Ecto neural progenitor cell (in vitro differentiated cells): ENCODE measurements at regions not wholly inside any gene's neighbourhood (a gene's known extent, or its start where the extent isn't known, plus 50 kb on each side); places are given as distances from the start of the nearest gene placed in this dataset.
"Not testable (repeated sequence)": the region's sequence is repeated elsewhere in the genome, so short reads cannot be mapped to it uniquely, and the experiment has no call there.

Experiments
- DNase-seq: peaks from one replicate; pipeline ENCODE4 v3.0.0-alpha.2; 2018; ENCODE audit warnings: low spot score

DNA sequence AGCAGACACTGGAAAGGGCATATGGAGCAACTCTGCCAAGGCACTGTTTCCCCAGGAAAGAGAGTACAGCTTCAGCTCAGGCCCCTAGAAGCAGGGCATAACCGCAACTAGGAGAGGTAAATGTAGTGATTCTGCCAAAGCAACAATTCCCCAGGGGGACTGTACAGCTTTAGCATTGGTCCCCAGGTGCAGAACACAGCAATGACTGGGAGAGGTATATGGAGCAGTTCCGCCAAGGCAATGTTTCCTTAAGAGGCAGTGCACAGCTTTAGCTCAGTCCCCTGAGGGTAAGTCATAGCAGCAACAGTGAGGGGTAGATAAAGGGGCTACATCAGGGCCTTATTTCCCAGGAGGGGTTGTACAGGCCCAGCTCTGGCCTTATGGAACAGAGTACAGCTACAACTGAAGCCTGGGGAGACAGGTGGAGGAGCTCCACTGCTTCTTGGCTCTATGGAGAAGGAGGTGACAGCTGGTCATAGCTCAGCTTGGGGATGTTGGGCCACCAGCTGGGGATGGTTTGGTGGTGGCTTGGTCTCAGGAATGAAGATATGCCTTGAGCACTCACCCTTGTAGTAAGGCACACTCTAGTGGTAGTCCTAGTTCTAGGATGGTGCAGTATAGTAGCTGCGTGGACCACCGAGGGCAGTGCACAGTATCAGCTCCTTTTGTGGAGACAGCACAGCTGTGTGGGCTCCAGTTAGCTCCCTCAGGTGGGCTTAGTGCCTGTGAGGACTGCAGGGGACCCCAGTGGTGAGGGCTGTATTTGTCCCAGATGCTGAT lies 582.7 kb downstream of the PTPRC start:
- DNase-seq: no peak

DNA sequence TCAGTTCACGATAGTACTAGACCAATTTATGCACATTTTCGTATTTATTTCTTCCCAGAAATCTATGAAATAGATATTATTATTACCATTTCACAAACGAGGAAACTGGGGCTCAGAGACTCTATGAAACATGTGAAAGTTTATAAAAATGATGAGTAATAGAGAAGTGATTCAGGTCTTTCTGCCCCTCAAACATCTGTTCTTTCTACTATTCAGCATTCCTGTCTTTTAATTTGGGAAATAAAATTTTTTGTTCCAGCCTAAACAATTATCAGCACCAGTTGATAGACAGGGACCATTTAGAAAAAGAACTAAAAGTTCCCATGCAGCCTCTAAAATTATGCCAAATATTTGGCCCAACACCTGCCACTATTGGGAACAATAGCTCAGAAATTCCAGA lies 585.1 kb downstream of the PTPRC start:
- no peak for DNase-seq

DNA sequence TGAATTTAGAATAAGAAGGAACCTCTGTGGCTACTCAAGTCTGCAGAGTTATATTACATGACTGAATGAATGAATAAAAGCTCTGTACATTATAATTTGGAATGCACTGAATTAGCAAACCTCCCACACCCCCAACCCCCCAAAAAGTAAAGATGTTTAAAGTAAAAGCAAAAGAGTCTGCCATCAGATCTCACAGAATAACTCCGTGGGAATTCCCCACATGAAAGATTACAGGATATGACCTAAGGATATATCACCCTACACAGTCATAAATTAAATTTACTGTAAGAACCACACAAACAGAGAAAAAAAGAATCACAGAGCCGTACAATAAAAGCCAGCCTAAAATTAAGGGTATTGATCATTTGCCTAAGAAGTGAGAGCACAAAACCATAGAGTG lies 587.3 kb downstream of the PTPRC start:
- DNase-seq: no peak

DNA sequence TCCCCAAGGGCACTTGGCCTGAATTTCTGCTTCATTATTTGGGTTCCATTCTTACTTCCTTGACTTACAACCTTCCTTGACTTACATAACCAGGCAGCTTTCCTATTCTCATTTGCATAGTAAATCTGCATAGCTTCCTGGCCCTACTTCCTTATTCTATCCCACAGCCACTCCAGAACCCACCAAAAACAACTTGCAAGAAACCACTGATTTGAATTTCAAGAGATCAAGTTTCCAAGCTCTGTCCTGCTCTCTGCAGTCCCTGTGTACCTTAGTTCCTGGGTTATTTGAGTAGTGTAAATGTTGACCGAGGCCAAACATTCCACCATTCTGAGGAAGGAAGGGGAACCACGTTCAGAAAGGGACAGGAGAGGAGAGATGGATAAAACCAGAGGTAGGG lies 603.3 kb downstream of the PTPRC start:
- no peak for DNase-seq

DNA sequence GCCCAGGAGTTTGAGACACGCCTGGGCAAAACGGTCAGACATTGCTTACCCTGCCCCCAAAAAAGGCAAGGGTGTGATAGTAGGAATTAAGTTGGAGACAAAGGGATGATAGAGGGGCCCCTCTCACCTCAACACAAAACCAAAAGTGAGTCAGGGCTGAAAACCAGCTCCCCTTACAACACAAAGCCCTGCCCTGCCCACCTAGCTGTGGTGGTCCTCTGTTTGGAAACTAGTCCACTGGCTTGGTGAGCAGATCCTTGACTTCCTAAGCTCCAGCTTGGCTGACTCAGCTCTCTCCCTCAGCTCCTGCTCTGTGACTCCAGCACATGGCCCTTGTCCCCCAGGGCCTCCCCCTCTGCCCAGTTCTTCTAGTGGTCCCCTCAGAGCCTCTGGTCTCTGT lies 603.8 kb downstream of the PTPRC start:
- DNase-seq: no peak

DNA sequence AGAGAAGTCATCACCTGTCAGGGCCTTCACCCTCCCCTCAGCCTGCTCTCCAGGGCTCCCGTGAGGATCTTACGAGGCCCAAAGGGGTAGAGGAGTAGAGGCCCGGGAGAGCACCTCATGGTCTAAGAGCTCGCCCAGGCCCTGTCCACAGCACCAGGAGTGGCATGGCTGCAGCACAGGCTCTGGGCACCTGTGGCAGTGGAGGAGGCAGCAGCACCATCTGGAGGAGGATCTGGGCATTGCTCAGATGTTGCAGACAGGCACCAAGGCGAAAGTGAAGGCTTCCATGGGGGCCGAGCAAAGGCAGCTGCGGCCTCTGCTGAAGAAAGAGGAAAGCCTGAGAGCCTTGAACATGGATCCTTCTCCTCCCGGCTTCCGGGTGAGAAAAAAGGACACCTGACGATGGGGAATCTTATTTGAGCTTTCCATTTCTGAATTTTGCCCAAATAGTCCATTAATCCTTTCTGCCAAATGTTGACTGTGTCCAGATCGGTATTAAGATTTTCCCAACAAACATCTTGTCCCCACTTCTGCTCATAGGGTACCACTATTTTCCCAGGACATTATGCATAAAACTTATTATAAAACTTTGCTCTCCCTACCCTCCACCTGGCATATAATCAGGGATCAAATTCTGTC lies 604.7 kb downstream of the PTPRC start:
- peak; percentile 74 for DNase-seq

DNA sequence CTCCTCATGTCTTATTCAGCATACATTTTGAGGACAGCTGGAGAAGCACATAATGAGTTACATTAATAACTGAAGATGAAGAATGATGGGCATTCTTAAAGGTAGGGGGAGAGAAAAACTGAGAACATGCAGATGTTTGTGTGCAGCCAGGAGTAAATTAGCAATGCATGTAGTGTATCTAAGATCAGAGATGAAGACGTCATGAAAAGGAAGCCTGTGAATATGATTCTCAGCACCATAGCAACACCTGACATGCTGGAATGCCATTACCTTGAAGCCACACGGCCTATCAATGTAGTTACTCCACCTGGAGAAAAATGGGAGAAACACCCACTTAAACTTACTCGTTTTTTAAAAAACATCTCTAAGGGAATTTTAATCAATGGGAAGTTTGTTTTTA lies 607.1 kb downstream of the PTPRC start:
- DNase-seq: no peak

DNA sequence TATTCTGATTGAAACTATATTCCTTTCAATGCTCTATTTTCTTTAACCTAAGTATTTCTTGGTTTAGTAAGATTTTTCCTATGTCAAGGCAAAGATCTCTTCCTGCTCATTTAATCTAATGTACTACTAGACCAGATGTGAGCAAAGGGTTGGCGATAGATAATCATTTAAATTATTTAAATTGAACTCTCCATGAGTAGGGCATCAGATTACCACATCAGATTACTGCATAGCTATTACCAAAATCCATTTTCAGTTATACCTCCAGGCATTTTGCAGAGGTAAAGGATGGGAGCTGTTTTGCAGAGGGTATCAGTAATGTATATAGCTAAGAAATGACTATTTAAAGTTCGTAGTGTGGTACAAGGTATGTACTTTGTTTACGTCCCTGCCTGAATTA lies 607.9 kb downstream of the PTPRC start:
- no peak for DNase-seq

DNA sequence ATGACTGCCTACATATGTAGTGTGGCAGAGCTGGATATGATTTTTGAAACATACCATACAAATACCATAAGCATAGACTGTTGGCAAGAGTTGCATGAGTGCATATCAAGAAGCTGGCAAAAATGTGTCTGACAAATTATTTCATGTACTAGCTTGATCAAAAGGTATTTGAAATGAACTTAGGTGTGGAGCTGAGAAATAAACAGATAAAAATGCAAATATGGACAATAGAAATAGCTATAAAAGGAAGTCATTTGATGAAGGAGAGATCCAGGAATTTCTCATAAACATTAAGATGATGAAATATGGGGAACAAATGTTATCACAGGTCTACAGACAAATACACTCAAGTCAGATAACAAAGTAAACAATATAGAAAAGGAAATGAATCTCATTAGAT lies 609.1 kb downstream of the PTPRC start:
- no peak for DNase-seq

DNA sequence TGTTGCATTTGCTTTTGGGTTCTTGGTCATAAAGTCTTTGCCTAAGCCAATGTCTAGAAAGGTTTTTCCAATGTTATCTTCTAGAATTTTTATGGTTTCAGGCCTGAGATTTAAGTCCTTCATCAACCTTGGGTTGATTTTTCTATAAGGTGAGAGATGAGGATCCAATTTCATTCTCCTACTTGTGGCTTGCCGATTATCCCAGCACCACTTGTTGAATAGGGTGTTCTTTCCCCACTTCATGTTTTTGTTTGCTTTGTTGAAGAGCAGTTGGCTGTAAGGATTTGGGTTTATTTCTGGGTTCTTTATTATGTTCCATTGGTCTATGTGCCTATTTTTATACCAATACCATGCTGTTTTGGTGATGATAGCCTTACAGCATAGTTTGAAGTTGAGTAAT lies 615.2 kb downstream of the PTPRC start:
- DNase-seq: not testable (repeated sequence)

DNA sequence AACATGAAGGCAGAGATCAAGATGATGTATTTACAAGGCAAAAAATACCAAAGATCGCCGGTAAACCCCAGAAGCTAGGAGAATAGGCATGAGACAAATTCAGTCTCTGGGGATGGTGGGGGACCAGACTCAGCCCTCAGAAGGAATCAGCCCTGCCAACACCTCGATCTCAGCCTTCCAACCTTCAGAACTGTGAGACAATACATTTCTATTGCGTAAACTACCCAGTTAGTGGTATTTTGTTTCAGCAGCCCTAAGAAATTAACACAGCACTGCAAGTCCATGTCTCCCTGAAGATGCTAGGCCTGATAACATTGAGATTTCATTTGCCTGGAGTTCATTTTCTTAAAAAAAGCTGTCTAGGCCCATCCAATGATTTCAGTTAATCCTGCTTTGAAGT lies 622.5 kb downstream of the PTPRC start:
- no peak for DNase-seq

DNA sequence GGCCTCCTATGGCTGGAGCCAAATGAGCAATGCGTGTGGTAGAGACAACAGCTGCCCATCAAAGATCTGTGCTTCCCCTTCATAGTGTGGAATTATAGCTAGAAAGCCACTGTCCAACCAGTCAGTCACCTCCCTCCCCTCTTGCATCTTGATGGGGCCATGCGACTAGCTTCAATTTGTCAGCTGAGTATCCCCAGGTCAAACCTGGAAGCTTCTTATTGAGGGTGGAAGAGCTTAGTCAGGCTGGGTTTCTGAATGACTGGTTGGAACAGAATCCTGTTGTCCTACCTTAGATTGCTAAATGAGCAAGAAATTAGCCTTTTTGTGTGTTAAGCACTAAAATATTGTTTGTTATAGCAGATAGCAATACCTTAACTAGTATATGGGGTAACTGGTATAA lies 625.4 kb downstream of the PTPRC start:
- DNase-seq: no peak

DNA sequence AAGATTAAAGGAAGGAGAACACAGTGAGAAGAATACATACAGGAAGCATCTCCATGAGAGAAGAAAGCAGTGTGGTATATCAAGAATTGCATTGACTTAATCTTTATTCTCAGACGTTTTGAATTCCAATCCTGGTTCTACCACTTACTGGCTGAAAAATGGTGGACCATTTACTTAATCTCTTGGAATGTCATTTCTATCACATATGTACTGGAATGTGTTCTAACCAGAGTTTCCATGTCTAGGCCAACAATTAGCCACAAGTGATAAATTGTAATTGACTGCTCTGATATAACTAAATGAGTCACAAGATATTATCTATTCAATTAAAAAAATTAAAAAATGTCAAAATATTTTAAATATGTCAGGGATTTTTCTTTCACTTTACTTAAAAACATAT lies 626.1 kb downstream of the PTPRC start:
- no peak for DNase-seq

DNA sequence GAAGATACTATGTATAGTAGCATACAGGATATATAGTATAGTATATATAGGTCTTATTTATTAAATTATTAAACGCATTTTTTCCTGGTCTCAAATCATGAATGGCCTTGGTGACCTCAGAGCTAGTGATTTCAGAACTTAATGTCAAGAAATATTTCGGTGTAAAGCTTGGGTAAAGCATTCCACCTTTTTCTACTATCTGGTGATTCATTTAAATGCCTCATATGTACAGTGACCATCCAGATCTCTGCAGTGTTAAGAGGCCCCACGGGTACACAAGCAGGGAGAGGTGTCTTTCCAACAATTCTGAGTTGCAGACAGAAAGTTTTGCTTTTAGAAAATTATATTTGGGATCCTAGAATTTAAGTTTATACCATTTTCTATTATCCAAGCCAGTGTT lies 626.5 kb downstream of the PTPRC start:
- no peak for DNase-seq

DNA sequence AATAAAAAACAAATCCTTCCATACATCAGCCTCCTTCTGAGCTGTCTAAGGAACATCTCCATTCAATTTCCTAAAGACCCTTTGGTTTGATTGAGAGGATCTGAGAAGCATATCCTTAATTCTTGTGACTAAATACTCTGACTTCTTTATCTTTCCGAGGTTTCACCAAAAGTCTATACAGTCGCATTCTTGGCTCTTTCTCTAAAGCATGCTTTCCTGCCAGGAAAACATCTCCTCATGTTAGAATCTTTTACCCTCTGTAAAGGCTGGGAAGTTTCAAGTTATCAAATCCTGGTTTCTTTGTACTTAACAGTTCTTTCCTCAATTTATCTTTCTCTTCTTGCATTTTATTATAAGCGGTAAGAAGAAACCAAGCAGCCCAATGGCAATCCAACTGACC lies 630.4 kb downstream of the PTPRC start:
- no peak for DNase-seq

DNA sequence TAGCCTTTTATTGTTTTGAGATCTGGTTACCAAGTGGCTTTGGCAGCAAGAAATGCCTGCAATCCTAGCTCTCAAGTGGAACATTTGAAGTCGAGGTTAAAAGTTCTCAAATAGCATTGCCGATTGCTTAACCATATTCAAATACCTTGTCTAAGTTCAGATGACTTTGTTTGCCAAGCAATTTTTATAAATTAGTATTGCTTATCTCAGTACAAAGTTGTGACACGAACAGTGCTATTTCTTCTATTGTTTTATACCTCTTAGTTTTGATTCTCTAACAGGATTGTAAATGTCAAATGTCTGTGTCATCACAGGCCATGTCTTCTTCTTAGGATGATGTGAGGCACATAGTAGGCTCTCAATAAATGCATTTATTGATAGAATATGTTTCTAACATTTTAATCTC lies 633.3 kb downstream of the PTPRC start:
- no peak for DNase-seq

DNA sequence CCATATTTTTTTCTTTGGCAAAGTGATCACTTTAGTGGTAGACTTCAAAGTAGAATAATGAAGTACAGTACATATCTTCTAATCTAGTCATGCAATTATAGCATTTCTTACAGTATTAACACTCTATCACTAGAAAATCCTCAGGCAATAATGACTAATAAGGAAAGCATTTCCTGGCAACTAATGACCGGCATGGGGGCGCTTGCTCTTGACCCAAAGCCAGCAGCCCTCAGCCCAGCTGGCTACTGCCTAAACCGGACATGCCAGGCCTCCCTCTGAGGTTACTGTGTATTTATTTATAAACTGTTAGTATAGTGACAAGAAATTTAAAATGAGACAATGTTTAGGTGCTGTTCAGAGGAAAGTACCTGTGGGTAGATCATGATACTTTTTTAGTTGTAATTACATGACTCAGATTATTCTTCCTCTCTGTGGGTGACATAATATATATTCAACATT lies 633.8 kb downstream of the PTPRC start:
- no peak for DNase-seq

DNA sequence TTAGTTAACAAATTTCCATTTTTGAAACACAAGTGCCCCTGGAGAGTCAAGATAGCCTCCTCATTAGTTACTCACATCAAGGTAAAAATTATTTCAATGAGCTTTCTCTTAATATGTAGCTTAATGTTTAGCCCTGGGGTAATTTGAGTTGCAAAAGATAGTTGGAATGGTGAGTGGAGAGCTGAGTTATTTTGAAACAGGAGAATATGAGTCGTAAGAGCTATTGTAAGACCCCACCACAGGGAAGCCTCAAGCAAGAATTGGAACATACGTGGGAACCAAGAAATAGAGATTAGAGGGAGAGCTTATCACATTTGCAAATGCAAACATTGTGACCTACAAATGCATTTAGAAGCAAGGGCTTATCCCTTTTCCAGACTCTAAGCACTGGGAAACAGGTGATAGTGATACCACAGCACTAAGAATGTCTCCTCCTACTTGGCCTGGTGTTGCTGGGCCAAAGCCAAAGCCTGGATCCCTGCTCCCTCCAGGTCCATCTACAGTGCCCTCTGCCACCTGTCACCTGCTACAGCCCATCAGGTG lies 635.1 kb downstream of the PTPRC start:
- DNase-seq: no peak

DNA sequence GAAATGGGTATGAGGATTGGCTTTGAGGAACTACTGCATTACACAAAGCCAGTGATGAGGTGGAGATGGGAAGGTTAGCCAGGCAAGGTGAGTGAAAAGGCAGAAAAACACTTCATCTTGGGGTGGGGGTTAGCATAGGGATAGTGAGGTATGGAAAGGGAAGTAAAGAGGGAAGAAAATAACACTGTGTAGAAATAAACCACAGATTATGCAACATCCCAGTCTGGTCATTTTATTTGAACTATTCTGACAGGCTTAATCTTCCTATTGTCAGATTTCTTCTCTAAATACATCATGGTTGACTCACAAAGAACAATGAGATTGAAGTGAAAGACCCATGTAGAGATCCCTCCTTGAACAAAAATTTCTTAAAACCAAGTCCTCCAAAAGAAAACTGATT lies 640.2 kb downstream of the PTPRC start:
- DNase-seq: no peak

DNA sequence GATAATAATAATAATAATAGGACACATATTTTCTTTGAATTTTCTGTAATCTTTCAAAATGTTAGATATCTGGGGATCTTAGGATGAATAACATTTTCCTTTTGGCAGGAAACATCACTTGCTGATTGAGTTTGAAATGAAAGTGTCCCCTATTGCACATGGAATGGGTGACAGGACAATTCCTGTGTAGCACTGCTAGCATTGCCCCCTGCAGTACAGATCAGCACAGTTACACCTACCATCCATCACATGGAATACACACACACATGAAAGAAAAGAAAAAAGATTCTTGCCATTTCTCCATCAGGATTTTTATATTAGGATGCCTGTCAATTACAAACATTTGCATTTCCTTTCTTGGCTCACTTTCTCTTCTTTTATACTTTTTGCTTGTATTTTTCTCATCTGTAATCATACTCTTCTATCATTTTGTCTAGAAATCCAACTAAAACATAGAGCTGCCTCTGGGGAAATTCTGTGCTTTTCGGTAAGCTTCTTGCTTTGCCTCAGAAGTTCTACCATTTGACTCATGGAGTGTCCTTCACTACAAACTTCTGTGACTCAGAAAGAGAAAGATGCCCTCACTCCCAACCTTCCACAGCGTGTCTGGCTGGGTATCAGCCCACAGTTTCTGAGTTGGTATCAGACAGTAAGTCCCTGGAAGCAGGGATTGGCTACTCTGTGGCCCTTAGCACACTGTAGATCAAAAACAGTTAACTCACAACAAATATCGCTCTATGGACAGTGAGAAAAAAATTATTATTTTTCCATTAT lies 641.2 kb downstream of the PTPRC start:
- no peak for DNase-seq

DNA sequence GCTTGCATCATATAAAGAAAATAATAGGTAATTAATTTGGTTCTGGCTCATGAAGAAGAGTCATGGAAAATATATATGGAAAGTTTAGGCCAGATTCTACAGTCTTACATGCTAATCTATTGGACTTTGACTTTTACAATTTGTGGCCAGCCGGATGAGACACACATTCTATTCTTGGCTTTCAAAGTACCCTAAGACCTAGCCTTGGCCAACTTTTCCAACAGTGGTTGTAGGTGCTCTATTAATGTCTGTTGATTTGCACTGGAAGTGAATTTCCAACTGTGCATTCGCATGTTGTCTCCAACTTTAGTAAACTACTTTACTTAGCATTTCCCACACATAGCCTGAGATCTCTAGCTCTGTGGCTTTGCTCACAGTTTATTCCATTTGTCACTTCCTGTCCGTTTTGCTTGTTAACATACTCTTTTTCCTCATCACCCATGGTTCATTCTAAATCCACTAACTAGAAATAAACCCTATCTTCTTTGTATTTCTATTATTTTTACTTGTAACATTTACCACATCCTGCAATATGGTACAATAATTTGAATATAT lies 644.0 kb downstream of the PTPRC start:
- DNase-seq: no peak

DNA sequence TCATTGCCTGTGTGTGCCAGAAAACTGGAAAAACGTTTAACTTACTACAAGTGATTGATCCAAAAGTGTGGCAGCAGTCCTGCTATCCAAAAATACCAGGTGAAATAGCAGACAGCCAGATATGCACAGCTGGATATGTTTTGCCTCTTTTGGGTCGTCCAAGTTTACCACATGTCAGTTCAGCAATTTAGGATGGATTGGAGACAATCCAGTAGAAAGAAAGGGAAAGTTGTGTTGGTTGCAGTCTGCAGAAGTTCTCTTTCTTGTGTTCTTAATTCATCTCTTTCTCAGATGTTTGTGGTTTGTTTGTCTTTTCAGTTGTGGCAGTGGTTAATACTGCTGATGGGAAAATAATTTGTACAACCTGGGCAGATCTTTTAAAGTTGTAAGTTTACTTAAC lies 645.0 kb downstream of the PTPRC start:
- DNase-seq: no peak

DNA sequence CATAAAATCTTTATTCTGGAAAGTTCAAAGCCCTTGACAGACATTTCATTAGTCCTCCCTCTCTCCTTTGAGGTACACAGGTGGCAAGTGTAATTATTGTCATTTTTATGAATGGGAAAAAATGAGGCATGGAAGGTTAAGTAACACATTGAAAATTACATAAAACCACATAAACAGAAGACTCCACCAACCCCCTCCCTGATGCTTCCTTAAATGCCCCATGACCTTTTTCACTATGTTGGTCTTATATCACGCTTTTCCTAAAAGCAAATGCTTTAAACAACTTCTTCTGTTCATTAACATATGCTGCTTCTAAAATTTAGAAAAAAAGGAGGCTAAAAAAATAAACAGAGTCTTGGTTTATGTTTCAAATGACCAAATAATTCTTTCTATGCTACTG lies 648.4 kb downstream of the PTPRC start:
- no peak for DNase-seq
